ENCODE measurements at regions not wholly inside any gene's neighbourhood (a gene's known extent, or its start where the extent isn't known, plus 50 kb on each side); places are given as distances from the start of the nearest gene placed in this dataset.
"Not testable (repeated sequence)": the region's sequence is repeated elsewhere in the genome, so short reads cannot be mapped to it uniquely, and the experiment has no call there.

- H2AK5ac ChIP-seq (ENCODE audit: low read length); H3K36me3 ChIP-seq (ENCODE audit: control insufficient read depth in 1 of 2, insufficient read depth in 2 of 2, low read length in 2 of 2); H3K27me3 ChIP-seq (ENCODE audit: insufficient read depth, low read length); H3K79me1 ChIP-seq (ENCODE audit: low read length); H3K79me2 ChIP-seq (ENCODE audit: control insufficient read depth, insufficient read depth, low read length, poor library complexity); H4K12ac ChIP-seq (ENCODE audit: low read depth, low read length); H3K4ac ChIP-seq (ENCODE audit: low read depth, low read length); H3K4me1 ChIP-seq (ENCODE audit: control insufficient read depth in 1 of 2, insufficient read depth in 2 of 2, low read length in 2 of 2); H2BK12ac ChIP-seq (ENCODE audit: low read length); H2AFZ ChIP-seq (ENCODE audit: insufficient read depth, low read length, poor library complexity); H3K27ac ChIP-seq (ENCODE audit: low read depth, low read length); H3K23ac ChIP-seq (ENCODE audit: low read length); H2BK5ac ChIP-seq (ENCODE audit: low read depth, low read length, poor library complexity); H3K4me3 ChIP-seq (ENCODE audit: low read depth, low read length); H3K4me2 ChIP-seq (ENCODE audit: low read length); H3K18ac ChIP-seq (ENCODE audit: low read length); H4K8ac ChIP-seq (ENCODE audit: low read depth, low read length); H3K9ac ChIP-seq (ENCODE audit: low read length); H4K91ac ChIP-seq (ENCODE audit: low read depth, low read length); H3K14ac ChIP-seq (ENCODE audit: low read length); H3K9me3 ChIP-seq (ENCODE audit: insufficient read depth, low read depth, low read length); H2BK120ac ChIP-seq (ENCODE audit: insufficient read depth, low read length, poor library complexity); DNase-seq: not testable (repeated sequence)
- no CpG with 5 or more reads among the region's 4 CpGs for WGBS (ENCODE audit: extremely low coverage, insufficient coverage, insufficient read length)
Measured at GRCh38 chr1:120973836-120974235, 84.3 kb downstream of the PPIAL4A start.

DNA sequence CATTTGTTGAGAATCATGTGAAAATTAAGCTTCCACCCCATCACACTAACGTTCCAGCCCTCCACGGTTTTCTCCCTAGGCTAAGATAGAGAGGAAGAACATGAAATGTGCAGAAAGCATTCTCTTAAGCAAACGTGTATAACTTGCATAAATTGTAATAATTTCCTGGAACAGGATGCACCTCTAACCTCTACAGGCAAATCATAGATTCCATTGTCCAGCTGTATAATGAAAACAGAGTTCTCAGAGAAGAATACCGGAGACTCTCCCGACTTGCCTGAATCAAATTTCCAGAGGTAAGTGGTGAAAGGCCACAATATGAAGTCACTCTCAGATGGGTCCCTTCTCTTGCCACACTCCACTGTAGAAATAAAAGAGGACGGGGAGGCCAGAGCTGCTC lies 87.7 kb downstream of the PPIAL4A start:
- H3K27me3 ChIP-seq (ENCODE audit: insufficient read depth, low read length); H3K18ac ChIP-seq (ENCODE audit: low read length); H2AK5ac ChIP-seq (ENCODE audit: low read length); DNase-seq; H3K27ac ChIP-seq (ENCODE audit: low read depth, low read length); H3K9me3 ChIP-seq (ENCODE audit: insufficient read depth, low read depth, low read length); H3K9ac ChIP-seq (ENCODE audit: low read length); H3K4me1 ChIP-seq (ENCODE audit: control insufficient read depth in 1 of 2, insufficient read depth in 2 of 2, low read length in 2 of 2); H3K23ac ChIP-seq (ENCODE audit: low read length); H2AFZ ChIP-seq (ENCODE audit: insufficient read depth, low read length, poor library complexity); H4K12ac ChIP-seq (ENCODE audit: low read depth, low read length); H3K4ac ChIP-seq (ENCODE audit: low read depth, low read length); H2BK5ac ChIP-seq (ENCODE audit: low read depth, low read length, poor library complexity); H3K14ac ChIP-seq (ENCODE audit: low read length); H2BK12ac ChIP-seq (ENCODE audit: low read length); H4K91ac ChIP-seq (ENCODE audit: low read depth, low read length); H3K79me1 ChIP-seq (ENCODE audit: low read length); H3K4me3 ChIP-seq (ENCODE audit: low read depth, low read length); H3K4me2 ChIP-seq (ENCODE audit: low read length); H4K8ac ChIP-seq (ENCODE audit: low read depth, low read length); H3K36me3 ChIP-seq (ENCODE audit: control insufficient read depth in 1 of 2, insufficient read depth in 2 of 2, low read length in 2 of 2); H3K79me2 ChIP-seq (ENCODE audit: control insufficient read depth, insufficient read depth, low read length, poor library complexity); H2BK120ac ChIP-seq (ENCODE audit: insufficient read depth, low read length, poor library complexity): not testable (repeated sequence)
- WGBS (ENCODE audit: extremely low coverage, insufficient coverage, insufficient read length): no CpG with 5 or more reads among the region's 6 CpGs

DNA sequence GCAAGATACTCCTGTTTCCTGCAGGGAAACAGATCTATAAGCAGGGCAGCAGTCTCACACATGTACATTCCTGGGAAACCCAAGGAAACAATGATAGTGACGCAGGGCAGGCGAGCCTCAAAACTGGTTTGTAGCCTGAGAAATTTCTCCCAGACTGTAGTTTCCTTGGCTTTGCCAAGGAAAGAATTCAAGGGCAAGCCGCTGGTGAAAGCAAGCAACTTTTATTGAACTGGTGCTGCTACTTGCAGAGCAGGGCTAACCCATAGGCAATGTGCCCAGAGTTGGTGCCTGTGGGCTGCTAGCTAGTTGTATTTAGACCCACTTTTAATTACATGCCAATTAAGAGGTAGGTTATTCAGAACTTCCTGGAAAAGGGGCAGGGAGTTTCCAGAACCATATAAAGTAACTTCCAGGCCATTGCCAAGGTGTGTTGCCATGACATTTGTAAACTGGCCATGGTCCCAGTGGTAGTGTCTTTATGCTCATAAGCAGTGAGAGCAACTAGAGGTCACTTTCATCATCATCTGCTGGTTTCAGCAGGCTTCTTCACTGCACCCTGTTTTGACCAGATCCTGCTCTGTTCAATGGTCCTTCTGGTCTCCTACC lies 92.0 kb downstream of the PPIAL4A start:
- not testable (repeated sequence) for H2AFZ ChIP-seq (ENCODE audit: insufficient read depth, low read length, poor library complexity); H3K14ac ChIP-seq (ENCODE audit: low read length); DNase-seq; H3K4me3 ChIP-seq (ENCODE audit: low read depth, low read length); H4K91ac ChIP-seq (ENCODE audit: low read depth, low read length); H2BK5ac ChIP-seq (ENCODE audit: low read depth, low read length, poor library complexity); H3K27me3 ChIP-seq (ENCODE audit: insufficient read depth, low read length); H2BK120ac ChIP-seq (ENCODE audit: insufficient read depth, low read length, poor library complexity); H3K23ac ChIP-seq (ENCODE audit: low read length); H3K18ac ChIP-seq (ENCODE audit: low read length); H4K8ac ChIP-seq (ENCODE audit: low read depth, low read length); H3K27ac ChIP-seq (ENCODE audit: low read depth, low read length); H3K9me3 ChIP-seq (ENCODE audit: insufficient read depth, low read depth, low read length); H3K79me2 ChIP-seq (ENCODE audit: control insufficient read depth, insufficient read depth, low read length, poor library complexity); H3K79me1 ChIP-seq (ENCODE audit: low read length); H2AK5ac ChIP-seq (ENCODE audit: low read length); H3K9ac ChIP-seq (ENCODE audit: low read length); H4K12ac ChIP-seq (ENCODE audit: low read depth, low read length); H3K4ac ChIP-seq (ENCODE audit: low read depth, low read length); H3K4me2 ChIP-seq (ENCODE audit: low read length); H2BK12ac ChIP-seq (ENCODE audit: low read length); H3K36me3 ChIP-seq (ENCODE audit: control insufficient read depth in 1 of 2, insufficient read depth in 2 of 2, low read length in 2 of 2); H3K4me1 ChIP-seq (ENCODE audit: control insufficient read depth in 1 of 2, insufficient read depth in 2 of 2, low read length in 2 of 2)
- no CpG with 5 or more reads among the region's 3 CpGs for WGBS (ENCODE audit: extremely low coverage, insufficient coverage, insufficient read length)

DNA sequence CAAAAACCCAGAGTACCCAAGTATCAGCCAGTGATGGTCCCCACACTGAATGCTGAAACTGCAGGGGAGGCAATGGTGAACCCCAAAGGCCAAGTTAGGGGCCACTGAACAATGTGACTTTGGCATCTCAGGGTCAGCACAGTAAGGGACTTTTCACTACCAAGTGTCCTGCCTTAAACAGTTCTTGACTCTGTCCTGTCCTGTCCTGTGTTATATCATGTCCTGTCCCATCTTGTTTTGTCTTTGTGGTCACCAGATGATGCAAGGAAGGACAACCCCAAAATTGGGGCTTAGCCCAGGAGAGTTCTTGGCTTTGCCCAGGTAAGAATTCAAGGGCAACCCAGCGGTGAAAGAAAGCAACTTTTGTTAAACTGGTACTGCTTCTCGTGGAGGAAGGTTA lies 105.0 kb downstream of the PPIAL4A start:
- H3K79me2 ChIP-seq (ENCODE audit: control insufficient read depth, insufficient read depth, low read length, poor library complexity); H3K23ac ChIP-seq (ENCODE audit: low read length); H4K12ac ChIP-seq (ENCODE audit: low read depth, low read length); H2AFZ ChIP-seq (ENCODE audit: insufficient read depth, low read length, poor library complexity); H3K27me3 ChIP-seq (ENCODE audit: insufficient read depth, low read length); H3K9me3 ChIP-seq (ENCODE audit: insufficient read depth, low read depth, low read length); DNase-seq; H2AK5ac ChIP-seq (ENCODE audit: low read length); H3K4me1 ChIP-seq (ENCODE audit: control insufficient read depth in 1 of 2, insufficient read depth in 2 of 2, low read length in 2 of 2); H3K36me3 ChIP-seq (ENCODE audit: control insufficient read depth in 1 of 2, insufficient read depth in 2 of 2, low read length in 2 of 2); H4K91ac ChIP-seq (ENCODE audit: low read depth, low read length); H3K4me3 ChIP-seq (ENCODE audit: low read depth, low read length); H2BK12ac ChIP-seq (ENCODE audit: low read length); H4K8ac ChIP-seq (ENCODE audit: low read depth, low read length); H3K14ac ChIP-seq (ENCODE audit: low read length); H3K79me1 ChIP-seq (ENCODE audit: low read length); H3K4ac ChIP-seq (ENCODE audit: low read depth, low read length); H3K9ac ChIP-seq (ENCODE audit: low read length); H3K18ac ChIP-seq (ENCODE audit: low read length); H2BK5ac ChIP-seq (ENCODE audit: low read depth, low read length, poor library complexity); H2BK120ac ChIP-seq (ENCODE audit: insufficient read depth, low read length, poor library complexity); H3K4me2 ChIP-seq (ENCODE audit: low read length); H3K27ac ChIP-seq (ENCODE audit: low read depth, low read length): not testable (repeated sequence)
- WGBS (ENCODE audit: extremely low coverage, insufficient coverage, insufficient read length): no CpG with 5 or more reads among the region's 2 CpGs
